Type B pancreatic cell (in vitro differentiated cells): ENCODE measurements at regions not wholly inside any gene's neighbourhood (a gene's known extent, or its start where the extent isn't known, plus 50 kb on each side); places are given as distances from the start of the nearest gene placed in this dataset.

Experiments used
- DNase-seq: peaks from one replicate; pipeline ENCODE4 v3.0.0; 2021; ENCODE audit warnings: mixed read lengths; ENCODE audit not compliant: unreplicated experiment; ENCODE audit errors: extremely low spot score
- H3K27ac Mint-ChIP-seq: 2 replicates; pipeline ENCODE4 v1.8.0; 2021; ENCODE audit warnings: mild to moderate bottlenecking, mixed read lengths
- H3K27me3 Mint-ChIP-seq: 2 replicates; pipeline ENCODE4 v1.8.0; 2021; ENCODE audit warnings: mixed read lengths
- H3K36me3 Mint-ChIP-seq: 2 replicates; pipeline ENCODE4 v1.8.0; 2021; ENCODE audit warnings: mixed read lengths
- H3K4me1 Mint-ChIP-seq: one replicate; pipeline ENCODE4 v1.8.0; 2021; ENCODE audit warnings: mixed read lengths; ENCODE audit not compliant: unreplicated experiment
- H3K4me3 Mint-ChIP-seq: 2 replicates; pipeline ENCODE4 v1.8.0; 2021; ENCODE audit warnings: mild to moderate bottlenecking, mixed read lengths
- H3K9me3 Mint-ChIP-seq: 2 replicates; pipeline ENCODE4 v1.8.0; 2021; ENCODE audit warnings: mixed read lengths
- TF ChIP-seq, protein P1 (sequence below): fragments of 200-600 bp; sonication (generic); conservative IDR thresholded peaks from 2 replicates; pipeline ENCODE4 v1.5.0; 2021; ENCODE audit warnings: antibody characterized with exemption, mild to moderate bottlenecking

- no peaks in the 10 kb centered on the region for H3K9me3 Mint-ChIP-seq
- no peak overlapping the region for H3K4me3 Mint-ChIP-seq
- peaks cover 20% of the 10 kb centered on the region for H3K27me3 Mint-ChIP-seq
- no peaks in the 10 kb centered on the region for H3K36me3 Mint-ChIP-seq
- no peaks in the 10 kb centered on the region for H3K4me1 Mint-ChIP-seq
- H3K27ac Mint-ChIP-seq, result no peak overlapping the region
- TF ChIP-seq, protein P1, sequence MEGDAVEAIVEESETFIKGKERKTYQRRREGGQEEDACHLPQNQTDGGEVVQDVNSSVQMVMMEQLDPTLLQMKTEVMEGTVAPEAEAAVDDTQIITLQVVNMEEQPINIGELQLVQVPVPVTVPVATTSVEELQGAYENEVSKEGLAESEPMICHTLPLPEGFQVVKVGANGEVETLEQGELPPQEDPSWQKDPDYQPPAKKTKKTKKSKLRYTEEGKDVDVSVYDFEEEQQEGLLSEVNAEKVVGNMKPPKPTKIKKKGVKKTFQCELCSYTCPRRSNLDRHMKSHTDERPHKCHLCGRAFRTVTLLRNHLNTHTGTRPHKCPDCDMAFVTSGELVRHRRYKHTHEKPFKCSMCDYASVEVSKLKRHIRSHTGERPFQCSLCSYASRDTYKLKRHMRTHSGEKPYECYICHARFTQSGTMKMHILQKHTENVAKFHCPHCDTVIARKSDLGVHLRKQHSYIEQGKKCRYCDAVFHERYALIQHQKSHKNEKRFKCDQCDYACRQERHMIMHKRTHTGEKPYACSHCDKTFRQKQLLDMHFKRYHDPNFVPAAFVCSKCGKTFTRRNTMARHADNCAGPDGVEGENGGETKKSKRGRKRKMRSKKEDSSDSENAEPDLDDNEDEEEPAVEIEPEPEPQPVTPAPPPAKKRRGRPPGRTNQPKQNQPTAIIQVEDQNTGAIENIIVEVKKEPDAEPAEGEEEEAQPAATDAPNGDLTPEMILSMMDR, result no peak
- no peak for DNase-seq
Measured at GRCh38 chr1:37274486-37274885, 199.9 kb upstream of the ZC3H12A start.

DNA sequence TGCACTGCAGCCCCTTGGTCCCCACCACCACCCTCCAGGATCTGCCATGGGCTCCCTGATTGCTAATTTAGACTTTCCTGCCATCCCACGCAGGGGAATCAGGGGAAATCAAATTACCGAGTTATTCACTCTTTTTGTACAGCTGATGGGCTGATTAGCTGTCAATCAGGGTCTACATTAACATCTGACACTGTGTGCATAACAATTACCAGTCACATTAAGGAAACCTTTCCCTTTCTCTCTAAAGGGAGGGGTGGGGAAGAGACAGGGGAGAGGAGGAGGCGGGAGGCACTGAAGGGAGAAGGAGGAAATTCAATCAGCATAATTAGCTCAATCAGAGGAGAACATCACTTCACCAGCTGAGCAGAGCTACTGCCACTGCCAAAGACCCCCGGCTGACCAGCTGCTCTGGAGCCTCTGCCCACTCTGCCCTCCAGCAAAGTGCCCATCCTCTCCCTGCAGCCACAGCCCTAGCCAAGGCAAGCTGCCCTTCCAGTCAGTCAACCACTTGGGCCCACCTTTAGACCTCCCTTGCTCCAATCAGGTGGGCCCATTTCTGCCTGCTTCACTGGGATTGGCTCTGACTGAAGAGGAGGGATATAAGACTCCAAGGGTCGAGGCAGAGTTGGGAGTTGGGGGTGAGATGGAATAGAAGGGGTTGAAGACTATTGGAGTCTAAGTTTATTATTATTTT lies 199.3 kb upstream of the ZC3H12A start:
- no peak for DNase-seq
- TF ChIP-seq, protein P1, result no peak
- no peaks in the 10 kb centered on the region for H3K4me1 Mint-ChIP-seq
- no peaks in the 10 kb centered on the region for H3K36me3 Mint-ChIP-seq
- H3K4me3 Mint-ChIP-seq, result no peak overlapping the region
- peaks cover 21% of the 10 kb centered on the region for H3K27me3 Mint-ChIP-seq
- H3K27ac Mint-ChIP-seq, result no peak overlapping the region
- no peaks in the 10 kb centered on the region for H3K9me3 Mint-ChIP-seq

GRCh38 chr1:37277366-37277765 lies 197.0 kb upstream of the ZC3H12A start:
- Mint-ChIP-seq H3K27ac (no peak overlapping the region), H3K36me3 (no peaks in the 10 kb centered on the region), H3K9me3 (no peaks in the 10 kb centered on the region), H3K27me3 (peaks cover 32% of the 10 kb centered on the region), H3K4me3 (no peak overlapping the region), H3K4me1 (no peaks in the 10 kb centered on the region)
- no peak for DNase-seq
- TF ChIP-seq, protein P1, result no peak

DNA sequence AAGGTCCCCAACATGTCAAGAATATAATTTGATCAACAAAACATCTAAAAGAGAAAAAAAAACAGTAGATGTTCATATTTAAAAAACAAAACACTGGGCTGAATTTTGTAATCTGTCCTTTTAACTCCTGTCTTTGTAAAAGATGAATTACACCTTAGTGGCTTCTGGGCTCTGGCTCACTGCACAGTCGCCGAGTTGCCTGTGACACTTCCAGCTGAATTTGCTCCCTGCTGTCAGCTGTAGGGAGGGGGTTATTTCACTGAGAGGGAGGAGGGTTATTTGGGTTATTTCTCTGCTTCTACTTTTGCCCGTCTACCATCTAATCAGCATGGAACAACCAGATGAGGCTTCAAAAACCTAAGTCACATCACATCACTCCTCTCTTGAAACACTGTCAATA lies 193.0 kb upstream of the ZC3H12A start:
- no peak for DNase-seq
- Mint-ChIP-seq H3K4me1 (no peaks in the 10 kb centered on the region), H3K27ac (no peak overlapping the region), H3K4me3 (no peak overlapping the region), H3K27me3 (peaks cover 50% of the 10 kb centered on the region), H3K9me3 (no peaks in the 10 kb centered on the region), H3K36me3 (no peaks in the 10 kb centered on the region)
- TF ChIP-seq, protein P1, result no peak

- Mint-ChIP-seq H3K4me1 (no peaks in the 10 kb centered on the region), H3K4me3 (no peak overlapping the region), H3K27ac (no peak overlapping the region), H3K36me3 (no peaks in the 10 kb centered on the region), H3K27me3 (peaks cover 47% of the 10 kb centered on the region), H3K9me3 (no peaks in the 10 kb centered on the region)
- TF ChIP-seq, protein P1, result no peak
- no peak for DNase-seq
Measured at GRCh38 chr1:37282764-37283163, 191.6 kb upstream of the ZC3H12A start.
